GM18502 (cell line): ENCODE measurements at regions not wholly inside any gene's neighbourhood (a gene's known extent, or its start where the extent isn't known, plus 50 kb on each side); places are given as distances from the start of the nearest gene placed in this dataset.
"Not testable (repeated sequence)": the region's sequence is repeated elsewhere in the genome, so short reads cannot be mapped to it uniquely, and the experiment has no call there.

Source experiments
- ATAC-seq: cut with Tn5 transposase; IDR thresholded peaks from one replicate; pipeline ENCODE4 v1.9.1; 2021; ENCODE audit warnings: mild to moderate bottlenecking; ENCODE audit not compliant: unreplicated experiment, poor library complexity

GRCh38 chr3:31198890-31199289, 304.4 kb upstream of the GADL1 start:
- ATAC-seq = no peak

GRCh38 chr3:31203960-31204795, 309.7 kb upstream of the GADL1 start:
- no peak for ATAC-seq

DNA sequence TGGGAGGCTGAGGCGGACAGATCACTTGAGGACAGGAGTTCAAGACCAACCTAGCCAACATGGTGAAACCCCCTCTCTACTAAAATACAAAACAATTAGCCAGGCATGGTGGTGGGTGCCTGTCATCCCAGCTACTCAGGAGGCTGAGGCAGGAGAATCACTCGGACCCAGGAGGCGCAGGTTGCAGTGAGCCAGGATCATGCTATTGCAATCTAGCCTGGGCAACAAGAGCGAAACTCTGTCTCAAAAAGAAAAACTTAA, 310.3 kb upstream of the GADL1 start:
- ATAC-seq = not testable (repeated sequence)

- ATAC-seq = no peak
Measured at GRCh38 chr3:31210068-31210645, 315.7 kb upstream of the GADL1 start.

GRCh38 chr3:31213869-31214486, 318.7 kb upstream of the STT3B start:
- peak; percentile 84 for ATAC-seq

- ATAC-seq = no peak
Measured at GRCh38 chr3:31218082-31218481, 314.6 kb upstream of the STT3B start.

- peak; percentile 75 for ATAC-seq
Measured at GRCh38 chr3:31219131-31219843, 313.4 kb upstream of the STT3B start.

DNA sequence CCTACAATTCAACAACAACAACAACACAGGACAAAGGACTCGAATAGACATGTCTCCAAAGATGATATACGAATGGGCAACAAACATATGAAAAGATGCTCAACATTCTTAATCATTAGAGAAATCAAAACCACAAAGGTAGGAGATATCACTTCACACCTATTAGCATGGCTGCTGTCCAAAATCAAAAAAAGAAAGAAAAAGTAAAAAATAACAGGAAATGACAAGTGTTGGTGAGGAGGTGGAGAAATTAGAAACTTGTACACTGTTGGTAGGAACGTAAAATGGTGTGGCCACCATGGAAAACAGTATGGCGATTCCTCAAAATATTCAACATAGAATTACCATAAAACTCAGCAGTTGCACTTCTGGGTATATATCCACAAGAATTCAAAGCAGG, 312.3 kb upstream of the STT3B start:
- no peak for ATAC-seq

- no peak for ATAC-seq
Measured at GRCh38 chr3:31223278-31223677, 309.4 kb upstream of the STT3B start.

DNA sequence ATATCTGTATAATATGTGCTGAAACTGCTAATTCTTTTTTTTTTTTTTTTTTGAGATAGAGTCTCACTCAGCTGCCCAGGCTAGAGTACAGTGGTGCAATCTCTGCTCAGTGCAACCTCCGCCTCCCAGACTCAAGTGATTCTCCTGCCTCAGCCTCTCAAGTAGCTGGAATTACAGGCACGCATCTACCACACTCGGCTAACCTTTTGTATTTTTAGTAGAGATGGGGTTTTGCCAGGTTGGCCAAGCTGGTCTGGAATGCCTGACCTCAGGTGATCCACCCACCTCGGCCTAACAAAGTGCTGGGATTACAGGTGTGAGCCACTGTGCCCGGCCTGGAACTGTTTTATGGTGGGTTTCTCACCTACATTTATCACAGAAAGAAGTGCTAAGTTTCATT, 307.8 kb upstream of the STT3B start:
- ATAC-seq = no peak

GRCh38 chr3:31225923-31226322, 306.8 kb upstream of the STT3B start:
- ATAC-seq = no peak

DNA sequence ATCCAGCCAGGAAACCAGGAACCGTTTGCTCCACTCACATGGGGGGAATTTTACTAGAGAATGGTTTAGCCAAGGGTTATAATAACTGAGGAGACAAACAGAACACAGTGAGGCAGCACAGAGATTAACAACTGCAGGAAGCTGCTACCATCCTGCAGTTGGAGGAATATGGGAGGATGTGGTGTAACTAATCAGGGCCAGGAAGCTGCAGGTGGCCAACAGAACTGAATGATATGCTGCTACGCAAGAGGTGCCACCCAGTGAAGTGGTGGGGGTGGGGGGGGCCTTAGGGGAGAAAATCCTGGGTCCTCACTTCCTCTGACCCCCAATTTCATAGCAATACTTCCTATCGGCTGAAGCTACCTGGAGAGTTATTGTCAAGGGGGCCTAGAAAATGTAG, 306.4 kb upstream of the STT3B start:
- ATAC-seq = no peak

DNA sequence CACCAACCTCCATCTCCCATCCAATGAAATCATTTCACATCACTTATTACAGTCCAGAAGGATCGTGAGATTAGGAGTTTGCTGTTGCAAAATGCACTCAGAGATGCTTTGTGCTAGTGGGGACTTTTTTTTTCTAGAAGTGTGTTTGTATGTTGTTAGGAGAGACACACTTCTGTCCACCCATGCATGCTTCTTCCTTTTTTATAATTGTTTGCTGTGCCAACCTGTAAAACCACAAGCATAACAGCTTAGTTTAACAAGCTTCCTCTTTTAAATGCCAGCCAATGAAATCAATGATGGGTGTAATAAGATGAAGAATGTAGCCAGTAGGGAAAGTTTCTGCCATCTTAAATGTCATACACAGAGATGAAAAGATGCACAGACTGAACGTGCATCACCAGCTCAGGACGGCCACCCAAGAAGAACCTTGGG, 305.6 kb upstream of the STT3B start:
- ATAC-seq = peak; percentile 35

DNA sequence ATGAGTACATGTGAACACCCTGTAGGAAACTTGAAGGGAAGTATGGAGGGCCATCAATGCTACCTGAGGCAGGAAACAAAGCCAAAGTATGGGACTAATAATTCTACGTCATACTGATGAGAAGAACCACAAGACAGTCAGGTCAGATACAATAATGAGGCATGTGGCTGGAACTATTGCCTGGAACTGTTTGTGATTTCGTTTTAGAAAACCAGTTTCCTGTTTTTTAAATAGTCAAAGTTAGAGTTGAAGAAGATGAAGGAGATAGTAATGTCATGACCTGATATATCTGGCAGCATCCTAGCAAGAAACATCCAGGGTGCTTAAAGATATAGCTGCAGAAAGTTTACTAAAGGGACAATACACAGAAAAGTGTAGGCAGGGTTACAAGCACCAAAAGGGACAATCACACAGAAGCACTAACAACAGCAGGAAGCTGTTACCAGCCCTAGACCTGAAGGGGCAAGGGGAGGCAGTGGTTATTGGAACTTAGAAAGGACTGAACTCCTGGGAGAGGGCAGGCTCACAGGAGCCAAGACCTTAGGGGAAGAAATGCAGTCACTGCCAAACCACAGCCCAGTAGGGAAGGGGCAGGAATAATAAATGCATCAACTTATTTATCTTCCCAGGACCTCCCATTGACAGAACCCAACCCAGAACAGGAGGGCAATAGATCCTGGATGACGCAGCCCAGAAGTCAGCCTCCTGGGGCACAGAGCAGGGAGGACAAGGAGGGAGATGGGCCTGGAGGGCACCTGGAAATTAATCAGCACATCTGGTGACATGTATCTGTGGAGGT, 302.1 kb upstream of the STT3B start:
- peak; percentile 40 for ATAC-seq

GRCh38 chr3:31232055-31233025, 300.4 kb upstream of the STT3B start:
- ATAC-seq = peak; percentile 42

DNA sequence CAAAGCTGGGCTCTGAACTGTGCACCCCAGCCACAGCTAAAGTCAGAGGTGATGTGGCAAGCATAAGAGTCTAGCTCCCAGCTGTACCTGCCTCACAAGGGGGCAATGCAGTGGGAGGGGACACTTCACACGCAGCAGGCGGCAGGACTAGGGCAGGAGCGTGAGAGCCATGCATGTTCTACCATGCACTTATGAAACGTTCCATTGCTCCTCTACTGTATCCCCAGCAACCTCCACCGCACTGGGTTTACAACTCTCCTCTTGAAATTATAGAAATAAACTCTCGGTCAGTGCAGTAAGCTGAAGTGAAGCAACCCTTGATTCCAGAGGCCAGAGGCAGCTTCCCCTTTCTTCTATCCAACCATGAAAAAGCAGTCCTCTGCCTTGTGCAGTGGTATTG, 298.6 kb upstream of the STT3B start:
- ATAC-seq = no peak

DNA sequence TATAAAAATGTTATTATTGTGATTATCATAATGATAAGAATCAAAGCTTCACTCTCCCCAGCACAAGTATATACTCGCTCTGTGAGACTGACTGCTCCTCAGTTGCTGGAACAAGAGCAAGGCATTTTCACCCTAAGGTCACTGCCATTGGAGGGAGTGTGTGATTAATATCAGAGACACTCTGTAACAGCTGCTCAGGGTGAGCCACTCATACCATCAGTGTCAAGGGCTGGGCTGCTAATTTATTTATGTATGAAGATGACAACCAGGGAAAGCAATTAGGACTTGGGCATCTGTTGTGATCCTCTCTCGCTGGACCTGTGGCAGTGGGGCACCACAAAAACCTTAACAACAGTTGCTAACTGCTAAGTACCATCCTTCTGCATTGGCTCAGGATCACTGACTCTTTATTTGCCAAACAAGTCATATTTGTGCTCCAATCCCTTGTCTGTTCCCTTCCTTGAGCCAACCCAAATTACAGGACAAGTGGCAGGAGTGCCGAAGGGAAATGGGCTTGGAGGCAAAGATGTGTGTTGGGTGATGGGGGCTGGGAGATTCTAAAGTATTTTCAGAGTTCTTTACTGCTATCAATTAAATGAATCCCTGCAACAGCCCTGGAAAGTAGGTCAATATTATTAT, 297.5 kb upstream of the STT3B start:
- no peak for ATAC-seq

DNA sequence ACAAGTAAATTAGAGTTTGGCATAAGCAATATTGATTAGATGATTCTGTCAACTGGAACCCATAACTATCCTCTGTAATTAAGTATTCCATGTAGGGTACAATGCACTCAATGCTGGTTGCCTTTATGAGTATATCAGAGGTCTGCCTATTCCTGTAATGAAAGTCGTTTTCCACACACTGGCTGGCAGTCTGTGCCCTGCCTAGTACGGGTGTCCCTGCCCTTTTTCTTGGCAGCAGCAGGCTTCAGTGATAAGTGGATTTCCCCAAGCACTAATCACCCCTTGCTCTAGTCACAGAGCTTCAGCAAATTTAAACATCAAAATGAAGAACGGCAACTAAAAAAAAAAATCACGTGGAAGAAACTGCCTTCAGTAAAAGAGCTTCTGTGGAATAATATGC, 294.8 kb upstream of the STT3B start:
- no peak for ATAC-seq

- no peak for ATAC-seq
Measured at GRCh38 chr3:31240013-31240412, 292.7 kb upstream of the STT3B start.
